ENCODE measurements at regions not wholly inside any gene's neighbourhood (a gene's known extent, or its start where the extent isn't known, plus 50 kb on each side); places are given as distances from the start of the nearest gene placed in this dataset.

GRCh38 chr13:62096652-62097051 is 681.0 kb upstream of the PCDH20 start:
- no peak overlapping the region for H2AFZ ChIP-seq (ENCODE audit: low read depth, low read length, poor library complexity, severe bottlenecking)
- ChIA-PET POLR2A (no interaction called here), RAD21 (ENCODE audit: low non-redundant PET in 1 of 2, low total read pairs in 2 of 2, uncharacterized antibody in 2 of 2, unreplicated experiment in 2 of 2) (no interaction called here), CTCF (no interaction called here)
- no peak overlapping the region for H3K4me2 ChIP-seq (ENCODE audit: low read length)
- H3K4me1 ChIP-seq (ENCODE audit: control insufficient read depth in 1 of 2, insufficient read depth in 2 of 2, low read length in 2 of 2): no peaks in the 10 kb centered on the region
- no peaks in the 10 kb centered on the region for H4K20me1 ChIP-seq (ENCODE audit: insufficient read depth)
- H3K27me3 ChIP-seq (ENCODE audit: insufficient read depth, low read length): no peaks in the 10 kb centered on the region
- TF ChIP-seq ZNF274 (IDR thresholded peaks at IDR 0.05; ENCODE audit: low read depth, low read length) (no peak), ELF1 (IDR thresholded peaks at IDR 0.05; ENCODE audit: borderline replicate concordance, low read depth) (no peak), POLR2AphosphoS5 (IDR thresholded peaks at IDR 0.05; ENCODE audit: low read depth, low read length) (no peak), EGR1 (IDR thresholded peaks at IDR 0.05; ENCODE audit: low read depth) (no peak), CTCF (IDR thresholded peaks at IDR 0.05 in 2 of 3, conservative IDR thresholded peaks at IDR 0.05 in 1 of 3; ENCODE audit: borderline replicate concordance in 1 of 3, insufficient read depth in 1 of 3, low read depth in 2 of 3, low read length in 2 of 3) (no peak), RAD21 (IDR thresholded peaks at IDR 0.05; ENCODE audit: low read depth) (no peak), MAX (IDR thresholded peaks at IDR 0.05) (no peak), ZFX (IDR thresholded peaks at IDR 0.05) (no peak), SIN3A (IDR thresholded peaks at IDR 0.05; ENCODE audit: low read depth) (no peak), FOSL1 (IDR thresholded peaks at IDR 0.05; ENCODE audit: low read depth) (no peak), EZH2phosphoT487 (IDR thresholded peaks at IDR 0.05; ENCODE audit: borderline replicate concordance) (no peak), EZH2 (IDR thresholded peaks at IDR 0.05) (no peak), REST (IDR thresholded peaks at IDR 0.05; ENCODE audit: low read depth) (no peak)
- TF ChIP-seq, protein P1, sequence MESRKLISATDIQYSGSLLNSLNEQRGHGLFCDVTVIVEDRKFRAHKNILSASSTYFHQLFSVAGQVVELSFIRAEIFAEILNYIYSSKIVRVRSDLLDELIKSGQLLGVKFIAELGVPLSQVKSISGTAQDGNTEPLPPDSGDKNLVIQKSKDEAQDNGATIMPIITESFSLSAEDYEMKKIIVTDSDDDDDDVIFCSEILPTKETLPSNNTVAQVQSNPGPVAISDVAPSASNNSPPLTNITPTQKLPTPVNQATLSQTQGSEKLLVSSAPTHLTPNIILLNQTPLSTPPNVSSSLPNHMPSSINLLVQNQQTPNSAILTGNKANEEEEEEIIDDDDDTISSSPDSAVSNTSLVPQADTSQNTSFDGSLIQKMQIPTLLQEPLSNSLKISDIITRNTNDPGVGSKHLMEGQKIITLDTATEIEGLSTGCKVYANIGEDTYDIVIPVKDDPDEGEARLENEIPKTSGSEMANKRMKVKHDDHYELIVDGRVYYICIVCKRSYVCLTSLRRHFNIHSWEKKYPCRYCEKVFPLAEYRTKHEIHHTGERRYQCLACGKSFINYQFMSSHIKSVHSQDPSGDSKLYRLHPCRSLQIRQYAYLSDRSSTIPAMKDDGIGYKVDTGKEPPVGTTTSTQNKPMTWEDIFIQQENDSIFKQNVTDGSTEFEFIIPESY (IDR thresholded peaks at IDR 0.05; ENCODE audit: extremely low read depth, insufficient replicate concordance, low read length): no peak
- TF ChIP-seq, protein P2, sequence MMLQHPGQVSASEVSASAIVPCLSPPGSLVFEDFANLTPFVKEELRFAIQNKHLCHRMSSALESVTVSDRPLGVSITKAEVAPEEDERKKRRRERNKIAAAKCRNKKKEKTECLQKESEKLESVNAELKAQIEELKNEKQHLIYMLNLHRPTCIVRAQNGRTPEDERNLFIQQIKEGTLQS (IDR thresholded peaks at IDR 0.05): no peak
- H3K9me2 ChIP-seq (ENCODE audit: insufficient read depth): no peaks in the 10 kb centered on the region
- H3K9ac ChIP-seq (ENCODE audit: low read length): no peak overlapping the region
- H3K27ac ChIP-seq (ENCODE audit: low read depth, low read length): no peak overlapping the region
- DNase-seq (ENCODE audit: low read depth, low spot score) (no peak), ATAC-seq (no peak)
- BruUV-seq (replicated peaks): no TSS peak
- H3K79me2 ChIP-seq (ENCODE audit: insufficient read depth, low read length): no peaks in the 10 kb centered on the region
- intact Hi-C loops (cut with micrococcal nuclease): no loop called here
- H3K4me3 ChIP-seq (replicated peaks in 1 of 2; ENCODE audit: low read depth in 1 of 2, low read length in 2 of 2): no peak overlapping the region
- H3K36me3 ChIP-seq (ENCODE audit: control insufficient read depth in 1 of 2, insufficient read depth in 2 of 2, low read length in 2 of 2): no peaks in the 10 kb centered on the region
- H3K9me3 ChIP-seq (ENCODE audit: control insufficient read depth in 1 of 2, insufficient read depth in 1 of 2, low read depth in 1 of 2, low read length in 2 of 2): no peaks in the 10 kb centered on the region

All from HCT116 (cell line).